NCI-H187 treated with DMSO at 0.1 percent for 48 hours (cell line): ENCODE measurements at regions not wholly inside any gene's neighbourhood (a gene's known extent, or its start where the extent isn't known, plus 50 kb on each side); places are given as distances from the start of the nearest gene placed in this dataset.
"Not testable (repeated sequence)": the region's sequence is repeated elsewhere in the genome, so short reads cannot be mapped to it uniquely, and the experiment has no call there.

Source experiments
- DNase-seq: peaks from one replicate; lab custom pipeline; 2025; lab: John Stamatoyannopoulos, UW

- no peak for DNase-seq
Observed at GRCh38 chr1:58190267-58190988, 356.1 kb downstream of the OMA1 start.

- DNase-seq = no peak
Observed at GRCh38 chr1:58189453-58189852, 357.1 kb downstream of the OMA1 start.

GRCh38 chr1:58183286-58183685 lies 363.2 kb downstream of the OMA1 start:
- peak; percentile 27 for DNase-seq

GRCh38 chr1:58180537-58180936 lies 366.0 kb downstream of the OMA1 start:
- DNase-seq = no peak

- not testable (repeated sequence) for DNase-seq
Observed at GRCh38 chr1:58169160-58169559, 377.4 kb downstream of the OMA1 start.

GRCh38 chr1:58167131-58167530 lies 379.4 kb downstream of the OMA1 start:
- not testable (repeated sequence) for DNase-seq

GRCh38 chr1:58166417-58166816 lies 380.1 kb downstream of the OMA1 start:
- DNase-seq = no peak

- DNase-seq = no peak
Observed at GRCh38 chr1:58165073-58165472, 381.5 kb downstream of the OMA1 start.

GRCh38 chr1:58162952-58163550 lies 383.5 kb downstream of the OMA1 start:
- DNase-seq = no peak

GRCh38 chr1:58159434-58159830 lies 387.1 kb downstream of the OMA1 start:
- no peak for DNase-seq

GRCh38 chr1:58158506-58159433 lies 387.8 kb downstream of the OMA1 start:
- DNase-seq = no peak

- DNase-seq = no peak
Observed at GRCh38 chr1:58158016-58158415, 388.5 kb downstream of the OMA1 start.

GRCh38 chr1:58157256-58157655 lies 389.3 kb downstream of the OMA1 start:
- no peak for DNase-seq

GRCh38 chr1:58156831-58157230 lies 389.7 kb downstream of the OMA1 start:
- DNase-seq = no peak

- DNase-seq = no peak
Observed at GRCh38 chr1:58156124-58156468, 390.4 kb downstream of the OMA1 start.

GRCh38 chr1:58155418-58156123 lies 391.0 kb downstream of the OMA1 start:
- no peak for DNase-seq

- DNase-seq = no peak
Observed at GRCh38 chr1:58154256-58154655, 392.3 kb downstream of the OMA1 start.

- no peak for DNase-seq
Observed at GRCh38 chr1:58152697-58153096, 393.8 kb downstream of the OMA1 start.

- DNase-seq = no peak
Observed at GRCh38 chr1:58149271-58149812, 397.2 kb downstream of the OMA1 start.

GRCh38 chr1:58144698-58145270 lies 401.7 kb downstream of the OMA1 start:
- DNase-seq = no peak

GRCh38 chr1:58143972-58144697 lies 402.4 kb downstream of the OMA1 start:
- no peak for DNase-seq
